WTC11 (cell line): ENCODE measurements at regions not wholly inside any gene's neighbourhood (a gene's known extent, or its start where the extent isn't known, plus 50 kb on each side); places are given as distances from the start of the nearest gene placed in this dataset.

Experiments used
- ATF1 ChIP-seq: sonication (generic); formaldehyde crosslinking; IDR thresholded peaks from 2 replicates; pipeline ENCODE4 v1.8.1; 2023; ENCODE audit warnings: mild to moderate bottlenecking, moderate library complexity, missing genetic modification reagents
- ATF3 ChIP-seq: sonication (generic); formaldehyde crosslinking; conservative IDR thresholded peaks from 2 replicates; pipeline ENCODE4 v1.8.1; 2022; ENCODE audit warnings: mild to moderate bottlenecking, missing genetic modification reagents
- FOXP4 ChIP-seq: sonication (generic); formaldehyde crosslinking; IDR thresholded peaks from 2 replicates; pipeline ENCODE4 v1.8.0; 2022; ENCODE audit warnings: mild to moderate bottlenecking, missing genetic modification reagents
- IRF2 ChIP-seq: sonication (generic); formaldehyde crosslinking; IDR thresholded peaks from 2 replicates; pipeline ENCODE4 v1.8.0; 2022; ENCODE audit warnings: low read depth, missing genetic modification reagents, borderline replicate concordance
- NR1H2 ChIP-seq: sonication (generic); formaldehyde crosslinking; IDR thresholded peaks from 2 replicates; pipeline ENCODE4 v1.9.0; 2021; ENCODE audit warnings: mild to moderate bottlenecking, moderate library complexity, missing genetic modification reagents
- USF2 ChIP-seq: sonication (generic); formaldehyde crosslinking; IDR thresholded peaks from 2 replicates; pipeline ENCODE4 v1.8.1; 2023; ENCODE audit warnings: mild to moderate bottlenecking, missing genetic modification reagents, moderate library complexity
- ZNF138 ChIP-seq: sonication (generic); formaldehyde crosslinking; conservative IDR thresholded peaks from 2 replicates; pipeline ENCODE4 v1.8.1; 2022; ENCODE audit warnings: mild to moderate bottlenecking, moderate library complexity, missing genetic modification reagents
- TF ChIP-seq, protein P1 (sequence below): fragments of 200-600 bp; IDR thresholded peaks from 2 replicates; pipeline ENCODE4 v1.8.0; 2022; ENCODE audit warnings: antibody characterized with exemption
- TF ChIP-seq, protein P2 (sequence below): fragments of 250-450 bp; sonication (Bioruptor Pico); IDR thresholded peaks from 2 replicates; pipeline ENCODE4 v2.1.2; 2022; ENCODE audit warnings: mild to moderate bottlenecking, moderate library complexity
- TF ChIP-seq, protein P3 (sequence below): sonication (generic); formaldehyde crosslinking; IDR thresholded peaks from 2 replicates; pipeline ENCODE4 v1.8.0; 2023; ENCODE audit warnings: missing genetic modification reagents, mild to moderate bottlenecking, borderline replicate concordance
- TF ChIP-seq, protein P4 (sequence below): sonication (generic); formaldehyde crosslinking; IDR thresholded peaks from 2 replicates; pipeline ENCODE4 v1.8.0; 2022; ENCODE audit warnings: mild to moderate bottlenecking, missing genetic modification reagents

- TF ChIP-seq, protein P1, sequence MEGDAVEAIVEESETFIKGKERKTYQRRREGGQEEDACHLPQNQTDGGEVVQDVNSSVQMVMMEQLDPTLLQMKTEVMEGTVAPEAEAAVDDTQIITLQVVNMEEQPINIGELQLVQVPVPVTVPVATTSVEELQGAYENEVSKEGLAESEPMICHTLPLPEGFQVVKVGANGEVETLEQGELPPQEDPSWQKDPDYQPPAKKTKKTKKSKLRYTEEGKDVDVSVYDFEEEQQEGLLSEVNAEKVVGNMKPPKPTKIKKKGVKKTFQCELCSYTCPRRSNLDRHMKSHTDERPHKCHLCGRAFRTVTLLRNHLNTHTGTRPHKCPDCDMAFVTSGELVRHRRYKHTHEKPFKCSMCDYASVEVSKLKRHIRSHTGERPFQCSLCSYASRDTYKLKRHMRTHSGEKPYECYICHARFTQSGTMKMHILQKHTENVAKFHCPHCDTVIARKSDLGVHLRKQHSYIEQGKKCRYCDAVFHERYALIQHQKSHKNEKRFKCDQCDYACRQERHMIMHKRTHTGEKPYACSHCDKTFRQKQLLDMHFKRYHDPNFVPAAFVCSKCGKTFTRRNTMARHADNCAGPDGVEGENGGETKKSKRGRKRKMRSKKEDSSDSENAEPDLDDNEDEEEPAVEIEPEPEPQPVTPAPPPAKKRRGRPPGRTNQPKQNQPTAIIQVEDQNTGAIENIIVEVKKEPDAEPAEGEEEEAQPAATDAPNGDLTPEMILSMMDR: no peak
- TF ChIP-seq, protein P2, sequence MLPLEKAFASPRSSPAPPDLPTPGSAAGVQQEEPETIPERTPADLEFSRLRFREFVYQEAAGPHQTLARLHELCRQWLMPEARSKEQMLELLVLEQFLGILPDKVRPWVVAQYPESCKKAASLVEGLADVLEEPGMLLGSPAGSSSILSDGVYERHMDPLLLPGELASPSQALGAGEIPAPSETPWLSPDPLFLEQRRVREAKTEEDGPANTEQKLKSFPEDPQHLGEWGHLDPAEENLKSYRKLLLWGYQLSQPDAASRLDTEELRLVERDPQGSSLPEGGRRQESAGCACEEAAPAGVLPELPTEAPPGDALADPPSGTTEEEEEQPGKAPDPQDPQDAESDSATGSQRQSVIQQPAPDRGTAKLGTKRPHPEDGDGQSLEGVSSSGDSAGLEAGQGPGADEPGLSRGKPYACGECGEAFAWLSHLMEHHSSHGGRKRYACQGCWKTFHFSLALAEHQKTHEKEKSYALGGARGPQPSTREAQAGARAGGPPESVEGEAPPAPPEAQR: no peak
- TF ChIP-seq ZNF138 (CRISPR knock-in tag): no peak
- TF ChIP-seq FOXP4: no peak
- TF ChIP-seq, protein P3, sequence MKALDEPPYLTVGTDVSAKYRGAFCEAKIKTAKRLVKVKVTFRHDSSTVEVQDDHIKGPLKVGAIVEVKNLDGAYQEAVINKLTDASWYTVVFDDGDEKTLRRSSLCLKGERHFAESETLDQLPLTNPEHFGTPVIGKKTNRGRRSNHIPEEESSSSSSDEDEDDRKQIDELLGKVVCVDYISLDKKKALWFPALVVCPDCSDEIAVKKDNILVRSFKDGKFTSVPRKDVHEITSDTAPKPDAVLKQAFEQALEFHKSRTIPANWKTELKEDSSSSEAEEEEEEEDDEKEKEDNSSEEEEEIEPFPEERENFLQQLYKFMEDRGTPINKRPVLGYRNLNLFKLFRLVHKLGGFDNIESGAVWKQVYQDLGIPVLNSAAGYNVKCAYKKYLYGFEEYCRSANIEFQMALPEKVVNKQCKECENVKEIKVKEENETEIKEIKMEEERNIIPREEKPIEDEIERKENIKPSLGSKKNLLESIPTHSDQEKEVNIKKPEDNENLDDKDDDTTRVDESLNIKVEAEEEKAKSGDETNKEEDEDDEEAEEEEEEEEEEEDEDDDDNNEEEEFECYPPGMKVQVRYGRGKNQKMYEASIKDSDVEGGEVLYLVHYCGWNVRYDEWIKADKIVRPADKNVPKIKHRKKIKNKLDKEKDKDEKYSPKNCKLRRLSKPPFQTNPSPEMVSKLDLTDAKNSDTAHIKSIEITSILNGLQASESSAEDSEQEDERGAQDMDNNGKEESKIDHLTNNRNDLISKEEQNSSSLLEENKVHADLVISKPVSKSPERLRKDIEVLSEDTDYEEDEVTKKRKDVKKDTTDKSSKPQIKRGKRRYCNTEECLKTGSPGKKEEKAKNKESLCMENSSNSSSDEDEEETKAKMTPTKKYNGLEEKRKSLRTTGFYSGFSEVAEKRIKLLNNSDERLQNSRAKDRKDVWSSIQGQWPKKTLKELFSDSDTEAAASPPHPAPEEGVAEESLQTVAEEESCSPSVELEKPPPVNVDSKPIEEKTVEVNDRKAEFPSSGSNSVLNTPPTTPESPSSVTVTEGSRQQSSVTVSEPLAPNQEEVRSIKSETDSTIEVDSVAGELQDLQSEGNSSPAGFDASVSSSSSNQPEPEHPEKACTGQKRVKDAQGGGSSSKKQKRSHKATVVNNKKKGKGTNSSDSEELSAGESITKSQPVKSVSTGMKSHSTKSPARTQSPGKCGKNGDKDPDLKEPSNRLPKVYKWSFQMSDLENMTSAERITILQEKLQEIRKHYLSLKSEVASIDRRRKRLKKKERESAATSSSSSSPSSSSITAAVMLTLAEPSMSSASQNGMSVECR (CRISPR knock-in tag): no peak
- TF ChIP-seq, protein P4, sequence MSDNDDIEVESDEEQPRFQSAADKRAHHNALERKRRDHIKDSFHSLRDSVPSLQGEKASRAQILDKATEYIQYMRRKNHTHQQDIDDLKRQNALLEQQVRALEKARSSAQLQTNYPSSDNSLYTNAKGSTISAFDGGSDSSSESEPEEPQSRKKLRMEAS (CRISPR knock-in tag): no peak
- no peak for TF ChIP-seq ATF3 (CRISPR knock-in tag)
- no peak for TF ChIP-seq ATF1
- no peak for TF ChIP-seq IRF2 (CRISPR knock-in tag)
- no peak for TF ChIP-seq NR1H2
- TF ChIP-seq USF2: no peak
Observed at GRCh38 chrX:1134156-1134555, 78.3 kb downstream of the CRLF2 start.
